Liver (tissue), 7 donors: ENCODE measurements at regions not wholly inside any gene's neighbourhood (a gene's known extent, or its start where the extent isn't known, plus 50 kb on each side); places are given as distances from the start of the nearest gene placed in this dataset.

ENCODE experiments used
- DNase-seq: peaks from one replicate; pipeline ENCODE4 v3.0.0-alpha.2; 2017; ENCODE audit warnings: low spot score
- H3K27ac ChIP-seq, 2 donors: one replicate each; pipeline ENCODE4 v1.7.0; 2013; ENCODE audit warnings: inconsistent platforms in 2 of 2, low read length in 2 of 2, control low read depth in 1 of 2, low read depth in 1 of 2, mild to moderate bottlenecking in 1 of 2
- H3K27me3 ChIP-seq, 4 donors: one replicate each; pipeline versions ENCODE4 v1.6.1 to v1.7.0; 2013; ENCODE audit warnings: low read length in 3 of 4, inconsistent platforms in 1 of 4, mild to moderate bottlenecking in 1 of 4, moderate library complexity in 1 of 4; ENCODE audit not compliant: control insufficient read depth in 4 of 4, insufficient read depth in 4 of 4
- H3K36me3 ChIP-seq, 4 donors: one replicate each; pipeline versions ENCODE4 v1.6.1 to v1.7.0; 2013; ENCODE audit warnings: low read length in 3 of 4, mild to moderate bottlenecking in 3 of 4, low read depth in 1 of 4, moderate library complexity in 1 of 4; ENCODE audit not compliant: control insufficient read depth in 4 of 4, insufficient read depth in 3 of 4
- H3K4me1 ChIP-seq, 4 donors: one replicate each; pipeline versions ENCODE4 v1.6.1 to v1.7.0; 2013; ENCODE audit warnings: low read length in 3 of 4, mild to moderate bottlenecking in 3 of 4, moderate library complexity in 1 of 4; ENCODE audit not compliant: control insufficient read depth in 4 of 4, insufficient read depth in 4 of 4
- H3K4me3 ChIP-seq, 3 donors: one replicate each; pipeline versions ENCODE4 v1.6.1 to v1.7.0; 2013; ENCODE audit warnings: low read length in 3 of 3, control low read depth in 1 of 3, low read depth in 1 of 3, mild to moderate bottlenecking in 1 of 3
- H3K9ac ChIP-seq, 2 donors: one replicate each; pipeline ENCODE4 v1.7.0; 2013; ENCODE audit warnings: low read length in 2 of 2, mild to moderate bottlenecking in 2 of 2, moderate library complexity in 2 of 2, control low read depth in 1 of 2, low read depth in 1 of 2
- H3K9me3 ChIP-seq, 4 donors: one replicate each; pipeline versions ENCODE4 v1.6.1 to v1.7.0; 2013; ENCODE audit warnings: low read length in 3 of 4; ENCODE audit not compliant: control insufficient read depth in 4 of 4
- EGR1 ChIP-seq, 2 donors: IDR thresholded peaks; 2 replicates each; pipeline ENCODE4 v1.6.1; 2016 to 2018; ENCODE audit warnings: antibody characterized with exemption in 2 of 2, low read depth in 2 of 2
- FOXA1 ChIP-seq: IDR thresholded peaks from 2 replicates; pipeline ENCODE4 v1.6.1; 2016; ENCODE audit warnings: antibody characterized with exemption
- FOXA2 ChIP-seq: IDR thresholded peaks from 2 replicates; pipeline ENCODE4 v1.6.1; 2016; ENCODE audit warnings: antibody characterized with exemption
- GABPA ChIP-seq, 2 donors: IDR thresholded peaks in 1 of 2; conservative IDR thresholded peaks in 1 of 2; 2 replicates each; pipeline ENCODE4 v1.6.1; 2016; ENCODE audit warnings: antibody characterized with exemption in 2 of 2, mild to moderate bottlenecking in 1 of 2, moderate library complexity in 1 of 2
- HNF4A ChIP-seq, 2 donors: conservative IDR thresholded peaks; 2 replicates each; pipeline ENCODE4 v1.6.1; 2016; ENCODE audit warnings: antibody characterized with exemption in 2 of 2, mild to moderate bottlenecking in 2 of 2
- HNF4G ChIP-seq: IDR thresholded peaks from 2 replicates; pipeline ENCODE4 v1.6.1; 2016; ENCODE audit warnings: antibody characterized with exemption
- JUND ChIP-seq, 2 donors: IDR thresholded peaks; 2 replicates each; pipeline ENCODE4 v1.6.1; 2016; ENCODE audit warnings: antibody characterized with exemption in 2 of 2
- NR2F2 ChIP-seq: IDR thresholded peaks from 2 replicates; pipeline ENCODE4 v1.6.1; 2016; ENCODE audit warnings: antibody characterized with exemption
- RAD21 ChIP-seq, 2 donors: IDR thresholded peaks; 2 replicates each; pipeline ENCODE4 v1.6.1; 2016; ENCODE audit warnings: antibody characterized with exemption in 2 of 2, mild to moderate bottlenecking in 2 of 2
- RXRA ChIP-seq, 2 donors: IDR thresholded peaks; 2 replicates each; pipeline ENCODE4 v1.6.1; 2017 to 2018; ENCODE audit warnings: antibody characterized with exemption in 2 of 2, mild to moderate bottlenecking in 1 of 2
- SP1 ChIP-seq: IDR thresholded peaks from 2 replicates; pipeline ENCODE4 v1.6.1; 2018; ENCODE audit warnings: antibody characterized with exemption, mild to moderate bottlenecking
- YY1 ChIP-seq: IDR thresholded peaks from 2 replicates; pipeline ENCODE4 v1.6.1; 2016; ENCODE audit warnings: antibody characterized with exemption, mild to moderate bottlenecking
- WGBS: extraction: QIAGEN DNeasy Blood & Tissue Kit; methylation state at CpG from one replicate; pipeline ENCODE4 v1.1.7; 2013; 5-methylcytosine and 5-hydroxymethylcytosine counted together
- TF ChIP-seq, protein P1 (sequence below): IDR thresholded peaks from 2 replicates; pipeline ENCODE4 v1.6.1; 2016; ENCODE audit warnings: antibody characterized with exemption
- TF ChIP-seq, protein P2 (sequence below): IDR thresholded peaks from 2 replicates; pipeline ENCODE4 v1.6.1; 2016; ENCODE audit warnings: antibody characterized with exemption
- TF ChIP-seq, protein P3 (sequence below): IDR thresholded peaks from 2 replicates; pipeline ENCODE4 v1.6.1; 2016; ENCODE audit warnings: antibody characterized with exemption, mild to moderate bottlenecking
- TF ChIP-seq, protein P4 (sequence below): IDR thresholded peaks from 2 replicates; pipeline ENCODE4 v1.6.1; 2016; ENCODE audit warnings: antibody characterized with exemption
- donor health status: healthy.
- donor health status: healthy.
- donor health status: healthy.
- donor health status: healthy.

DNA sequence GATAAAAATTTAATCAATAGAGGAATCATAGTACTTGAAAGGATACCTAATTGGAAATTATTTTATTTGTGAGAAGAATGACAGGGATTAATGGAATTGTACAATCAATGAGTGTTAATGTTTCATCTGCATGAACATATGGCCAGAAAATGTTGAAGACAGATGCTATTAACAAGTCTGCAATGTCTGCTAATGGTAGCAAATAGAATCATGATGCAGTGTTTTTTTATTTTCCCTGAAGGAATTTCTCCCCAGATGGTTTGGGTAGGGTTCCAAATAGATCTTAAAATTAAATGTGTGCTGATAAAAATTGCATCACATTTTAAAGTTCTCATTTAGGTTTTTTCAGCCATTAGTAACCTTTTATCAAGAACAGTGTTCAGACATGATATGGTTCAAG, 291.3 kb upstream of the TRAM1L1 start (continued):
- TF ChIP-seq, protein P1, sequence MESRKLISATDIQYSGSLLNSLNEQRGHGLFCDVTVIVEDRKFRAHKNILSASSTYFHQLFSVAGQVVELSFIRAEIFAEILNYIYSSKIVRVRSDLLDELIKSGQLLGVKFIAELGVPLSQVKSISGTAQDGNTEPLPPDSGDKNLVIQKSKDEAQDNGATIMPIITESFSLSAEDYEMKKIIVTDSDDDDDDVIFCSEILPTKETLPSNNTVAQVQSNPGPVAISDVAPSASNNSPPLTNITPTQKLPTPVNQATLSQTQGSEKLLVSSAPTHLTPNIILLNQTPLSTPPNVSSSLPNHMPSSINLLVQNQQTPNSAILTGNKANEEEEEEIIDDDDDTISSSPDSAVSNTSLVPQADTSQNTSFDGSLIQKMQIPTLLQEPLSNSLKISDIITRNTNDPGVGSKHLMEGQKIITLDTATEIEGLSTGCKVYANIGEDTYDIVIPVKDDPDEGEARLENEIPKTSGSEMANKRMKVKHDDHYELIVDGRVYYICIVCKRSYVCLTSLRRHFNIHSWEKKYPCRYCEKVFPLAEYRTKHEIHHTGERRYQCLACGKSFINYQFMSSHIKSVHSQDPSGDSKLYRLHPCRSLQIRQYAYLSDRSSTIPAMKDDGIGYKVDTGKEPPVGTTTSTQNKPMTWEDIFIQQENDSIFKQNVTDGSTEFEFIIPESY, result no peak
- TF ChIP-seq, protein P2, sequence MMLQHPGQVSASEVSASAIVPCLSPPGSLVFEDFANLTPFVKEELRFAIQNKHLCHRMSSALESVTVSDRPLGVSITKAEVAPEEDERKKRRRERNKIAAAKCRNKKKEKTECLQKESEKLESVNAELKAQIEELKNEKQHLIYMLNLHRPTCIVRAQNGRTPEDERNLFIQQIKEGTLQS, result no peak
- TF ChIP-seq RXRA (IDR thresholded peaks at IDR 0.05) (no peak), NR2F2 (no peak), EGR1 (IDR thresholded peaks at IDR 0.05; ENCODE audit: low read depth in 2 of 2) (no peak)

DNA sequence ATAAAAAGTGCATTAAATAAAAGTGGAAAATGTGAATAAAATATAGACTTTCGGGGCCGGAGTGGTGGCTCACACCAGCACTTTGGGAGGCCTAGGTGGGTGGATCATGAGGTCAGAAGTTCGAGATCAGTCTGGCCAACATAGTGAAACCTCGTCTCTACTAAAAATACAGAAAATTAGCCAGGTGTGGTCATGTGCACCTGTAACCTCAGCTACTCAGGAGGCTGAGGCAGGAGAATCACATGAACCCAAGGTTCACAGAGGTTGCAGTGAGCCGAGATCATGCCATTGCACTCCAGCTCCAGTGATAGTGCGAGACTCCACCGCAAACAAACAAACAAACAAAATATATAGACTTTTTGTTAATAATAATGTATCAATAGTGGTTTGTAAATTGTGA, 293.6 kb upstream of the TRAM1L1 start:
- TF ChIP-seq FOXA1, result no peak
- no peak for TF ChIP-seq YY1
- no peak for TF ChIP-seq JUND (IDR thresholded peaks at IDR 0.05)
- no peak for TF ChIP-seq HNF4A (conservative IDR thresholded peaks at IDR 0.05)
- TF ChIP-seq, protein P1, result no peak
- no peak for TF ChIP-seq RXRA (IDR thresholded peaks at IDR 0.05)
- TF ChIP-seq, protein P3, sequence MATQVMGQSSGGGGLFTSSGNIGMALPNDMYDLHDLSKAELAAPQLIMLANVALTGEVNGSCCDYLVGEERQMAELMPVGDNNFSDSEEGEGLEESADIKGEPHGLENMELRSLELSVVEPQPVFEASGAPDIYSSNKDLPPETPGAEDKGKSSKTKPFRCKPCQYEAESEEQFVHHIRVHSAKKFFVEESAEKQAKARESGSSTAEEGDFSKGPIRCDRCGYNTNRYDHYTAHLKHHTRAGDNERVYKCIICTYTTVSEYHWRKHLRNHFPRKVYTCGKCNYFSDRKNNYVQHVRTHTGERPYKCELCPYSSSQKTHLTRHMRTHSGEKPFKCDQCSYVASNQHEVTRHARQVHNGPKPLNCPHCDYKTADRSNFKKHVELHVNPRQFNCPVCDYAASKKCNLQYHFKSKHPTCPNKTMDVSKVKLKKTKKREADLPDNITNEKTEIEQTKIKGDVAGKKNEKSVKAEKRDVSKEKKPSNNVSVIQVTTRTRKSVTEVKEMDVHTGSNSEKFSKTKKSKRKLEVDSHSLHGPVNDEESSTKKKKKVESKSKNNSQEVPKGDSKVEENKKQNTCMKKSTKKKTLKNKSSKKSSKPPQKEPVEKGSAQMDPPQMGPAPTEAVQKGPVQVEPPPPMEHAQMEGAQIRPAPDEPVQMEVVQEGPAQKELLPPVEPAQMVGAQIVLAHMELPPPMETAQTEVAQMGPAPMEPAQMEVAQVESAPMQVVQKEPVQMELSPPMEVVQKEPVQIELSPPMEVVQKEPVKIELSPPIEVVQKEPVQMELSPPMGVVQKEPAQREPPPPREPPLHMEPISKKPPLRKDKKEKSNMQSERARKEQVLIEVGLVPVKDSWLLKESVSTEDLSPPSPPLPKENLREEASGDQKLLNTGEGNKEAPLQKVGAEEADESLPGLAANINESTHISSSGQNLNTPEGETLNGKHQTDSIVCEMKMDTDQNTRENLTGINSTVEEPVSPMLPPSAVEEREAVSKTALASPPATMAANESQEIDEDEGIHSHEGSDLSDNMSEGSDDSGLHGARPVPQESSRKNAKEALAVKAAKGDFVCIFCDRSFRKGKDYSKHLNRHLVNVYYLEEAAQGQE, result no peak
- TF ChIP-seq HNF4G, result no peak
- TF ChIP-seq FOXA2, result no peak
- TF ChIP-seq, protein P4, sequence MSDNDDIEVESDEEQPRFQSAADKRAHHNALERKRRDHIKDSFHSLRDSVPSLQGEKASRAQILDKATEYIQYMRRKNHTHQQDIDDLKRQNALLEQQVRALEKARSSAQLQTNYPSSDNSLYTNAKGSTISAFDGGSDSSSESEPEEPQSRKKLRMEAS, result no peak
- TF ChIP-seq EGR1 (IDR thresholded peaks at IDR 0.05; ENCODE audit: low read depth in 2 of 2), result no peak
- no peak for TF ChIP-seq RAD21 (IDR thresholded peaks at IDR 0.05)
- TF ChIP-seq SP1, result no peak
- TF ChIP-seq GABPA (IDR thresholded peaks at IDR 0.05 in 1 of 2, conservative IDR thresholded peaks at IDR 0.05 in 1 of 2), result no peak
- no peaks in the 10 kb centered on the region for H3K9me3 ChIP-seq
- no peaks in the 10 kb centered on the region for H3K4me1 ChIP-seq
- no peaks in the 10 kb centered on the region for H3K36me3 ChIP-seq
- no peak overlapping the region for H3K4me3 ChIP-seq
- no peak overlapping the region for H3K9ac ChIP-seq
- WGBS, result 82% methylated on average over 7 of the region's 7 CpGs
- H3K27me3 ChIP-seq, result no peaks in the 10 kb centered on the region
- no peak overlapping the region for H3K27ac ChIP-seq
- no peak for DNase-seq
